HEK293 (cell line): ENCODE measurements at regions not wholly inside any gene's neighbourhood (a gene's known extent, or its start where the extent isn't known, plus 50 kb on each side); places are given as distances from the start of the nearest gene placed in this dataset.

Experiments used
- CTCF ChIA-PET: fragments of 350-600 bp; formaldehyde crosslinking; extraction: SDS; loops from one replicate; lab custom pipeline; 2021; ENCODE audit warnings: antibody characterized with exemption; lab: Yijun Ruan, JAX
- POLR2A ChIA-PET: fragments of 300-600 bp; formaldehyde crosslinking; extraction: SDS; loops from one replicate; lab custom pipeline; 2020; ENCODE audit warnings: antibody characterized with exemption, inconsistent platforms; lab: Yijun Ruan, JAX
- H3K27ac ChIP-seq: fragments of 200-500 bp; sonication (Bioruptor generic); 2 replicates; pipeline ENCODE4 v1.5.1; 2014; ENCODE audit warnings: low read depth, low read length, control low read depth, inconsistent platforms; ENCODE audit errors: extremely low read depth
- H3K36me3 ChIP-seq, 2 experiments: fragments of 200-500 bp in 1 of 2; sonication (Bioruptor generic) in 1 of 2; 1 replicate in 1 of 2; 2 replicates in 1 of 2; pipeline ENCODE4 v1.5.1; 2014 to 2017; ENCODE audit warnings: inconsistent platforms in 2 of 2, low read length in 2 of 2; ENCODE audit not compliant: control insufficient read depth in 2 of 2, insufficient read depth in 1 of 2
- H3K4me1 ChIP-seq: fragments of 200-500 bp; sonication (Bioruptor generic); 2 replicates; pipeline ENCODE4 v1.5.1; 2014; ENCODE audit warnings: mild to moderate bottlenecking, low read length, inconsistent platforms; ENCODE audit not compliant: control insufficient read depth, insufficient read depth
- H3K4me3 ChIP-seq: 2 replicates; pipeline ENCODE4 v1.5.1; 2011; ENCODE audit warnings: low read depth, mild to moderate bottlenecking, control low read depth, low read length, moderate library complexity
- H3K9me3 ChIP-seq: fragments of 200-500 bp; sonication (Bioruptor generic); 2 replicates; pipeline ENCODE4 v1.5.1; 2014; ENCODE audit warnings: low read depth, low read length, inconsistent platforms; ENCODE audit not compliant: control insufficient read depth, insufficient read depth
- GFI1B ChIP-seq: fragments of 450-650 bp; formaldehyde crosslinking; IDR thresholded peaks from 2 replicates; pipeline ENCODE4 v1.5.1; 2016; ENCODE audit warnings: missing biosample characterization, missing genetic modification characterization
- KLF9 ChIP-seq: fragments of 450-650 bp; formaldehyde crosslinking; IDR thresholded peaks from 2 replicates; pipeline ENCODE4 v1.5.1; 2016; ENCODE audit warnings: missing biosample characterization, missing genetic modification characterization, low read depth
- PRDM1 ChIP-seq: fragments of 450-650 bp; formaldehyde crosslinking; IDR thresholded peaks from 2 replicates; pipeline ENCODE4; 2016; ENCODE audit warnings: missing biosample characterization, missing genetic modification characterization
- ZNF324 ChIP-seq: fragments of 450-650 bp; formaldehyde crosslinking; IDR thresholded peaks from 2 replicates; pipeline ENCODE4 v1.5.1; 2016; ENCODE audit warnings: missing biosample characterization, missing genetic modification characterization
- ZNF341 ChIP-seq: fragments of 450-650 bp; formaldehyde crosslinking; IDR thresholded peaks from 2 replicates; pipeline ENCODE4; 2016; ENCODE audit warnings: low read depth, missing biosample characterization, missing genetic modification characterization
- ZNF404 ChIP-seq: fragments of 450-650 bp; formaldehyde crosslinking; IDR thresholded peaks from 2 replicates; pipeline ENCODE4 v1.5.1; 2017; ENCODE audit warnings: missing biosample characterization, missing genetic modification characterization
- ZNF426 ChIP-seq: fragments of 450-650 bp; formaldehyde crosslinking; IDR thresholded peaks from 2 replicates; pipeline ENCODE4 v1.5.1; 2017; ENCODE audit warnings: missing biosample characterization, missing genetic modification characterization, mild to moderate bottlenecking, inconsistent platforms, moderate library complexity
- ZNF473 ChIP-seq: fragments of 450-650 bp; formaldehyde crosslinking; IDR thresholded peaks from 2 replicates; pipeline ENCODE4 v1.5.1; 2017; ENCODE audit warnings: missing biosample characterization, missing genetic modification characterization
- ZNF501 ChIP-seq: fragments of 450-650 bp; formaldehyde crosslinking; IDR thresholded peaks from 2 replicates; pipeline ENCODE4 v1.5.1; 2016; ENCODE audit warnings: missing biosample characterization, missing genetic modification characterization
- ZNF513 ChIP-seq: fragments of 450-650 bp; IDR thresholded peaks from 2 replicates; pipeline ENCODE4 v1.5.1; 2018; ENCODE audit warnings: missing biosample characterization, missing genetic modification characterization
- ZNF558 ChIP-seq: fragments of 450-650 bp; formaldehyde crosslinking; IDR thresholded peaks from 2 replicates; pipeline ENCODE4 v1.5.1; 2016; ENCODE audit warnings: missing biosample characterization, missing genetic modification characterization
- ZNF596 ChIP-seq: fragments of 450-650 bp; IDR thresholded peaks from 2 replicates; pipeline ENCODE4 v1.5.0; 2018; ENCODE audit warnings: missing biosample characterization, mild to moderate bottlenecking, missing genetic modification characterization, moderate library complexity
- ZNF600 ChIP-seq: fragments of 450-650 bp; formaldehyde crosslinking; IDR thresholded peaks from 2 replicates; pipeline ENCODE4 v1.5.1; 2016; ENCODE audit warnings: missing biosample characterization, missing genetic modification characterization
- ZNF624 ChIP-seq: fragments of 450-650 bp; formaldehyde crosslinking; IDR thresholded peaks from 2 replicates; pipeline ENCODE4 v1.5.1; 2017; ENCODE audit warnings: missing biosample characterization, missing genetic modification characterization
- ZNF660 ChIP-seq: fragments of 450-650 bp; IDR thresholded peaks from 2 replicates; pipeline ENCODE4 v1.5.1; 2018; ENCODE audit warnings: missing biosample characterization, mild to moderate bottlenecking, missing genetic modification characterization
- ZNF777 ChIP-seq: fragments of 450-650 bp; formaldehyde crosslinking; IDR thresholded peaks from 2 replicates; pipeline ENCODE4 v1.5.1; 2017; ENCODE audit warnings: missing biosample characterization, missing genetic modification characterization, borderline replicate concordance
- ZNF830 ChIP-seq: fragments of 450-650 bp; IDR thresholded peaks from 2 replicates; pipeline ENCODE4 v1.5.0; 2018; ENCODE audit warnings: missing biosample characterization, missing genetic modification characterization, low read depth, mild to moderate bottlenecking, moderate library complexity
- ZSCAN16 ChIP-seq: fragments of 450-650 bp; formaldehyde crosslinking; IDR thresholded peaks from 2 replicates; pipeline ENCODE4 v1.5.1; 2016; ENCODE audit warnings: missing biosample characterization, missing genetic modification characterization
- ZSCAN23 ChIP-seq: fragments of 450-650 bp; formaldehyde crosslinking; IDR thresholded peaks from 2 replicates; pipeline ENCODE4 v1.5.1; 2016; ENCODE audit warnings: missing biosample characterization, missing genetic modification characterization
- ZXDB ChIP-seq: fragments of 450-650 bp; formaldehyde crosslinking; IDR thresholded peaks from 2 replicates; pipeline ENCODE4 v1.5.1; 2016; ENCODE audit warnings: missing biosample characterization, missing genetic modification characterization
- TF ChIP-seq, protein P1 (sequence below): fragments of 450-650 bp; formaldehyde crosslinking; IDR thresholded peaks from 2 replicates; pipeline ENCODE4 v1.5.1; 2016; ENCODE audit warnings: missing biosample characterization, missing genetic modification characterization

- TF ChIP-seq ZNF558 (tag by site-specific recombination) (no peak), ZNF596 (no peak), ZNF660 (tag by site-specific recombination) (no peak), ZNF426 (no peak), ZXDB (no peak), PRDM1 (tag by site-specific recombination) (no peak), KLF9 (tag by site-specific recombination) (no peak)
Measured at GRCh38 chr13:111556496-111556895, 236.1 kb downstream of the TEX29 start (continued).

GRCh38 chr13:111557921-111558699, 237.7 kb downstream of the TEX29 start:
- no peaks in the 10 kb centered on the region for H3K9me3 ChIP-seq
- no peak overlapping the region for H3K4me3 ChIP-seq
- POLR2A ChIA-PET = no interaction called here
- TF ChIP-seq ZSCAN16 (tag by site-specific recombination) (no peak), GFI1B (tag by site-specific recombination) (no peak)
- no peaks in the 10 kb centered on the region for H3K36me3 ChIP-seq
- H3K27ac ChIP-seq = no peak overlapping the region
- no peaks in the 10 kb centered on the region for H3K4me1 ChIP-seq
- CTCF ChIA-PET = no interaction called here

DNA sequence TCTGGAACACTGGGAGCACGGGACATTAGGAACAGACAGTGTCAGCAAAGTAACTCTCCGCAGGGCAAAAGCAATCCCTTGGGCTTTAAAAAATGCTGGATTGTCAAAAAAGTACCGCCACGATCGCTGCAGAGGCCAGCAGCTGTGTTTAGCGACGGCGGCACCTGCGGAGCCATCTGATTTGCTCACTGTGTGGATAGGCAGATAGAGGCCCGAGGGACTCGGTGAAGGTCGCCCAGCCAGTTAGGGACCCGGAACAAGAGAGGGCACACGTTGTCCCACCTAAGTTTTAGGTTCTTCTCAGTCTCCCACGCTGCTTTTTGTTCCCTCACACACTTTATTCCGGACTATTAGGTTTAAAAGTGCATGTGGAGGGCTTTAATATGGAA, 238.3 kb downstream of the TEX29 start:
- Histone ChIP-seq H3K36me3 (no peaks in the 10 kb centered on the region), H3K9me3 (no peaks in the 10 kb centered on the region), H3K4me1 (no peaks in the 10 kb centered on the region), H3K4me3 (no peak overlapping the region), H3K27ac (no peak overlapping the region)
- CTCF ChIA-PET = no interaction called here
- no peak for TF ChIP-seq ZNF777 (tag by site-specific recombination)
- no peak for TF ChIP-seq ZNF660 (tag by site-specific recombination)
- no peak for TF ChIP-seq ZNF341 (tag by site-specific recombination)
- TF ChIP-seq ZNF624 (tag by site-specific recombination) = no peak
- TF ChIP-seq ZNF473 (tag by site-specific recombination) = no peak
- TF ChIP-seq ZNF600 = no peak
- TF ChIP-seq ZNF513 (tag by site-specific recombination) = no peak
- TF ChIP-seq, protein P1, sequence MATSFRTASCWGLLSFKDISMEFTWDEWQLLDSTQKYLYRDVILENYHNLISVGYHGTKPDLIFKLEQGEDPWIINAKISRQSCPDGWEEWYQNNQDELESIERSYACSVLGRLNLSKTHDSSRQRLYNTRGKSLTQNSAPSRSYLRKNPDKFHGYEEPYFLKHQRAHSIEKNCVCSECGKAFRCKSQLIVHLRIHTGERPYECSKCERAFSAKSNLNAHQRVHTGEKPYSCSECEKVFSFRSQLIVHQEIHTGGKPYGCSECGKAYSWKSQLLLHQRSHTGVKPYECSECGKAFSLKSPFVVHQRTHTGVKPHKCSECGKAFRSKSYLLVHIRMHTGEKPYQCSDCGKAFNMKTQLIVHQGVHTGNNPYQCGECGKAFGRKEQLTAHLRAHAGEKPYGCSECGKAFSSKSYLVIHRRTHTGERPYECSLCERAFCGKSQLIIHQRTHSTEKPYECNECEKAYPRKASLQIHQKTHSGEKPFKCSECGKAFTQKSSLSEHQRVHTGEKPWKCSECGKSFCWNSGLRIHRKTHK (tag by site-specific recombination) = no peak
- no peak for TF ChIP-seq KLF9 (tag by site-specific recombination)
- POLR2A ChIA-PET = no interaction called here

DNA sequence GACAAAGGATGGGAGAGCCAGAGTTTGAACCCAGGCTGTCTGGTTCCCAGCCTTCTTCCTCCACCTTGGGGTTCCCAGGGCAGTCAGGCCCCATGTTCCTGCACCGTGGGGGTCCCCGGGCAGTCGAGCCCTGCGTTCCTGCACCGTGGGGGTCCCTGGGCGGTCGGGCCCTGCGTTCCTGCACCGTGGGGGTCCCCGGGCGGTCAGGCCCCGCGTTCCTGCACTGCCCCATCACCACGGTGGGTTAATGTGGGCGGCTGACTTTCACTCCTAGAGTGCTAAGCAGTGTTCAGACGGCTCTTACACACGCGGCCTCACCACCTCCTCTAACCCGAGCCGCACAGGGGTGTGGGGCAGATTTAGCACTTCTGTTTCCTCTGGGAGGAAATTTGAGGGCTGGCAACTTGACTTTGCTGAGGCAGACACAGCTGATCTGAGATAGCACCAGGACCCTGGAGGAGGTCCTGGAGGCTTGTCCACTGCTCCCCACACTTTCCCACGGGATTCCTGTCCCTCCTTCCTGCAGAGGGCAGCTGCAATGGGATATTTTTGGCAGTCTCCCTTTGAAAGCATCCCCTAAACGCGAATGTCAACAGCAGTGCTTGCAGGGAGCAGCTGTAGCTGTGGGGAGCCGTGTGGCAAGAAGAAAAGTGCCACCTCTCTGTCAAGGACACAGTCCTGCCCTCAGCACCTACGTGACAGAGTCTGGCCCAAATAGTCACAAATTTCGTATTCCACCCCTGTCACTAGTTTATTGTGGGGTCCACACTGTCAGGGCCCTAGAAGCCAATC, 239.4 kb downstream of the TEX29 start:
- ChIA-PET CTCF (no interaction called here), POLR2A (no interaction called here)
- H3K36me3 ChIP-seq = no peaks in the 10 kb centered on the region
- no peaks in the 10 kb centered on the region for H3K4me1 ChIP-seq
- H3K9me3 ChIP-seq = no peaks in the 10 kb centered on the region
- no peak overlapping the region for H3K4me3 ChIP-seq
- no peak overlapping the region for H3K27ac ChIP-seq
- TF ChIP-seq ZNF404 (tag by site-specific recombination) (no peak), ZNF324 (tag by site-specific recombination) (no peak), ZSCAN23 (tag by site-specific recombination) (no peak), ZNF501 (tag by site-specific recombination) (no peak), ZNF830 (tag by site-specific recombination) (no peak)
